ENCODE measurements at regions not wholly inside any gene's neighbourhood (a gene's known extent, or its start where the extent isn't known, plus 50 kb on each side); places are given as distances from the start of the nearest gene placed in this dataset.

DNA sequence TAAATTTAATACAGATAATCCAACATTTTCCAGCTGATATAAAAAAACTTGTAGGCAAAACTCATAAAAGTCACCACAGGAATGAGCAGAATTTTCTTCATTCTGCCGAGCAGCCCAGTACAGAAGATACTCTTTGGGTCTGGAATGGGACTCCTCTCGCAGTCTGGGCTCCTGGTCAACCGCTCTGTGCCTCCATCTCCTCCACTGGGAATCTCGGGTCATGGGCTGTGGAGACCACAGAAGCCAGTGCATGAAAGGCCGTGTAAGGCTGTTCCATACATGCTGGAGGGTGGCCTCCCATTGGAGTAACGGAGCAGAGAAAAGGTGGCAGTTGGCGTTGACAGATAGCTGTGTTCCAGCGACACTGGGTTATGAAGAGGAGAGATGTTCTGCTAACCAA lies 616.4 kb upstream of the MGMT start:
- Histone ChIP-seq H3K9me3 (replicated peaks; ENCODE audit: control insufficient read depth, insufficient read depth, low read length) (no peaks in the 10 kb centered on the region), H3K36me3 (ENCODE audit: control insufficient read depth in 2 of 2, extremely low read depth in 1 of 2, insufficient read depth in 2 of 2, low read length in 2 of 2) (no peaks in the 10 kb centered on the region), H3K4me2 (ENCODE audit: insufficient read depth, low read length) (no peak overlapping the region), H3K4me1 (ENCODE audit: control insufficient read depth, extremely low read depth, insufficient read depth, low read length) (no peaks in the 10 kb centered on the region), H3K9ac (replicated peaks; ENCODE audit: extremely low read depth, insufficient read depth, low read length) (no peak overlapping the region), H3K27ac (ENCODE audit: insufficient read depth, low read depth, low read length) (no peak overlapping the region), H2AFZ (ENCODE audit: low read depth, low read length) (no peak overlapping the region), H3K27me3 (ENCODE audit: control insufficient read depth in 2 of 2, insufficient read depth in 2 of 2, low read length in 2 of 2) (no peaks in the 10 kb centered on the region), H3K4me3 (replicated peaks in 1 of 3; ENCODE audit: insufficient read depth in 1 of 3, low read depth in 1 of 3, low read length in 3 of 3) (no peak overlapping the region), H3K9me1 (replicated peaks; ENCODE audit: control insufficient read depth, extremely low read depth, insufficient read depth, low read length) (no peaks in the 10 kb centered on the region), H3K79me2 (ENCODE audit: control insufficient read depth, insufficient read depth, low read length) (no peaks in the 10 kb centered on the region), H4K20me1 (replicated peaks; ENCODE audit: control insufficient read depth, extremely low read depth, insufficient read depth, low read length) (no peaks in the 10 kb centered on the region)
- FAIRE-seq (no peak), DNase-seq (ENCODE audit: low read depth, low spot score) (no peak)
- intact Hi-C loops (cut with micrococcal nuclease) (no loop called here), dilution Hi-C loops (cut with MboI; ENCODE audit: extremely low pct_ligation_motif_present, low sequenced_read_pairs) (no loop called here)
- CTCF ChIA-PET = no interaction called here
- no TSS peak for BruUV-seq (replicated peaks)
- TF ChIP-seq POLR2A (IDR thresholded peaks at IDR 0.05; ENCODE audit: low read depth, low read length) (no peak), JUN (IDR thresholded peaks at IDR 0.05; ENCODE audit: borderline replicate concordance, insufficient read depth, insufficient read length, low read depth) (no peak), GATA2 (IDR thresholded peaks at IDR 0.05; ENCODE audit: insufficient read depth, insufficient read length, low read depth, low read length) (no peak), EZH2 (IDR thresholded peaks at IDR 0.05; ENCODE audit: borderline replicate concordance, low read depth, low read length, severe bottlenecking) (no peak), POLR2AphosphoS5 (IDR thresholded peaks at IDR 0.05; ENCODE audit: insufficient read depth, low read depth, low read length) (no peak), FOS (IDR thresholded peaks at IDR 0.05; ENCODE audit: borderline replicate concordance, insufficient read depth, low read length) (no peak), MYC (IDR thresholded peaks at IDR 0.05; ENCODE audit: low read depth, low read length) (no peak)
- TF ChIP-seq, protein P1, sequence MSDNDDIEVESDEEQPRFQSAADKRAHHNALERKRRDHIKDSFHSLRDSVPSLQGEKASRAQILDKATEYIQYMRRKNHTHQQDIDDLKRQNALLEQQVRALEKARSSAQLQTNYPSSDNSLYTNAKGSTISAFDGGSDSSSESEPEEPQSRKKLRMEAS (IDR thresholded peaks at IDR 0.05; ENCODE audit: insufficient read depth, insufficient read length) = no peak
- TF ChIP-seq, protein P2, sequence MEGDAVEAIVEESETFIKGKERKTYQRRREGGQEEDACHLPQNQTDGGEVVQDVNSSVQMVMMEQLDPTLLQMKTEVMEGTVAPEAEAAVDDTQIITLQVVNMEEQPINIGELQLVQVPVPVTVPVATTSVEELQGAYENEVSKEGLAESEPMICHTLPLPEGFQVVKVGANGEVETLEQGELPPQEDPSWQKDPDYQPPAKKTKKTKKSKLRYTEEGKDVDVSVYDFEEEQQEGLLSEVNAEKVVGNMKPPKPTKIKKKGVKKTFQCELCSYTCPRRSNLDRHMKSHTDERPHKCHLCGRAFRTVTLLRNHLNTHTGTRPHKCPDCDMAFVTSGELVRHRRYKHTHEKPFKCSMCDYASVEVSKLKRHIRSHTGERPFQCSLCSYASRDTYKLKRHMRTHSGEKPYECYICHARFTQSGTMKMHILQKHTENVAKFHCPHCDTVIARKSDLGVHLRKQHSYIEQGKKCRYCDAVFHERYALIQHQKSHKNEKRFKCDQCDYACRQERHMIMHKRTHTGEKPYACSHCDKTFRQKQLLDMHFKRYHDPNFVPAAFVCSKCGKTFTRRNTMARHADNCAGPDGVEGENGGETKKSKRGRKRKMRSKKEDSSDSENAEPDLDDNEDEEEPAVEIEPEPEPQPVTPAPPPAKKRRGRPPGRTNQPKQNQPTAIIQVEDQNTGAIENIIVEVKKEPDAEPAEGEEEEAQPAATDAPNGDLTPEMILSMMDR (IDR thresholded peaks at IDR 0.05; ENCODE audit: extremely low read depth in 1 of 2, insufficient read depth in 1 of 2, low read depth in 1 of 2, low read length in 2 of 2) = no peak
- POLR2A ChIA-PET = no interaction called here
